ENCODE measurements at regions not wholly inside any gene's neighbourhood (a gene's known extent, or its start where the extent isn't known, plus 50 kb on each side); places are given as distances from the start of the nearest gene placed in this dataset.

DNA sequence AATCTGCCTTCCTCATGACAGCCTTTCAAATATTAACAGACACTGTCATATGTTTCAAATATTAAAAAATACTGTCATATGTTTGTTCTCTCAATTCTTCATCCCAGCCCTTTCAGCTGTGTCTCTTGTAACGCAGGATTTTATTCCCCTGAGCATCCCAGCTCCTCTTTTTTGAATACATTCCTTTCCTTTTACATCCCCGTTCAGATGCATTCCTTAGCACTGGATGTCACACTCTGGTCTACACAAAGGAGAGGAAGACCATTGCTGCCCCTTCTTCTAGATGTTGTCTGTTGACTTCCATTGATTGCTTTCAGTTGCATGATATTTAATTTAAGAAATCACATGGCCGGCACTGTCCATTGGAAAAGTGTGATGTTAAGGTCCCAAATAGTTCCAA is 117.4 kb upstream of the PAXBP1 start:
- POLR2A ChIA-PET: no interaction called here
- H3K9me3 ChIP-seq (ENCODE audit: control insufficient read depth in 2 of 3, low read length in 3 of 3): no peaks in the 10 kb centered on the region
- peaks cover 0 to 6% of the 10 kb centered on the region in 2 donors for H3K4me1 ChIP-seq (ENCODE audit: control insufficient read depth in 2 of 2, insufficient read depth in 2 of 2, low read length in 2 of 2)
- intact Hi-C loops (cut with micrococcal nuclease): no loop called here
- ATAC-seq (no peak), DNase-seq (no peak)
- H3K27me3 Mint-ChIP-seq: peaks cover 0 to 25% (median 6%) of the 10 kb centered on the region in 5 donors
- no peak overlapping the region for H3K4me3 Mint-ChIP-seq
- no peak overlapping the region for H3K27ac ChIP-seq (ENCODE audit: low read depth, low read length)
- no peak overlapping the region for H3K4me3 ChIP-seq (ENCODE audit: low read length)
- peaks cover 0 to 17% (median 15%) of the 10 kb centered on the region in 7 donors for H3K4me1 Mint-ChIP-seq
- CTCF ChIA-PET: no interaction called here
- H3K27ac Mint-ChIP-seq: no peak overlapping the region
- H3K36me3 Mint-ChIP-seq: no peaks in the 10 kb centered on the region
- no peaks in the 10 kb centered on the region for H3K27me3 ChIP-seq (ENCODE audit: control insufficient read depth in 2 of 2, insufficient read depth in 2 of 2, low read length in 2 of 2)
- no peaks in the 10 kb centered on the region for H3K36me3 ChIP-seq (ENCODE audit: control insufficient read depth in 2 of 3, insufficient read depth in 3 of 3, low read length in 3 of 3)
- peaks cover 0 to 3% (median 0%) of the 10 kb centered on the region in 11 donors for H3K9me3 Mint-ChIP-seq

GRCh38 chr21:32889596-32889995 is 118.0 kb upstream of the PAXBP1 start:
- intact Hi-C loops (cut with micrococcal nuclease): no loop called here
- no peak overlapping the region for H3K27ac ChIP-seq (ENCODE audit: low read depth, low read length)
- H3K9me3 Mint-ChIP-seq: peaks cover 0 to 6% (median under 1%) of the 10 kb centered on the region in 11 donors
- no peak overlapping the region for H3K4me3 Mint-ChIP-seq
- no peak for ATAC-seq
- H3K9me3 ChIP-seq (ENCODE audit: control insufficient read depth in 2 of 3, low read length in 3 of 3): no peaks in the 10 kb centered on the region
- no peak overlapping the region for H3K4me3 ChIP-seq (ENCODE audit: low read length)
- H3K27me3 ChIP-seq (ENCODE audit: control insufficient read depth in 2 of 2, insufficient read depth in 2 of 2, low read length in 2 of 2): no peaks in the 10 kb centered on the region
- ChIA-PET CTCF (no interaction called here), POLR2A (no interaction called here)
- no peaks in the 10 kb centered on the region for H3K36me3 ChIP-seq (ENCODE audit: control insufficient read depth in 2 of 3, insufficient read depth in 3 of 3, low read length in 3 of 3)
- H3K36me3 Mint-ChIP-seq: peaks cover 0 to 4% (median 0%) of the 10 kb centered on the region in 5 donors
- DNase-seq: no peak
- peaks cover 0 to 25% (median 6%) of the 10 kb centered on the region in 5 donors for H3K27me3 Mint-ChIP-seq
- peaks cover 0 to 17% (median 15%) of the 10 kb centered on the region in 7 donors for H3K4me1 Mint-ChIP-seq
- peaks cover 0 to 6% of the 10 kb centered on the region in 2 donors for H3K4me1 ChIP-seq (ENCODE audit: control insufficient read depth in 2 of 2, insufficient read depth in 2 of 2, low read length in 2 of 2)
- H3K27ac Mint-ChIP-seq: peak overlapping the region in 1 of 9 donors; percentile 11

- Histone ChIP-seq H3K36me3 (ENCODE audit: control insufficient read depth in 2 of 3, insufficient read depth in 3 of 3, low read length in 3 of 3) (no peaks in the 10 kb centered on the region), H3K4me1 (ENCODE audit: control insufficient read depth in 2 of 2, insufficient read depth in 2 of 2, low read length in 2 of 2) (no peaks in the 10 kb centered on the region), H3K27ac (ENCODE audit: low read depth, low read length) (no peak overlapping the region), H3K9me3 (ENCODE audit: control insufficient read depth in 2 of 3, low read length in 3 of 3) (no peaks in the 10 kb centered on the region), H3K27me3 (ENCODE audit: control insufficient read depth in 2 of 2, insufficient read depth in 2 of 2, low read length in 2 of 2) (no peaks in the 10 kb centered on the region), H3K4me3 (ENCODE audit: low read length) (no peak overlapping the region)
- no peak overlapping the region for H3K4me3 Mint-ChIP-seq
- H3K36me3 Mint-ChIP-seq: peaks cover 0 to 4% (median 0%) of the 10 kb centered on the region in 5 donors
- no peak for ATAC-seq
- DNase-seq: no peak
- H3K9me3 Mint-ChIP-seq: peaks cover 0 to 20% (median 5%) of the 10 kb centered on the region in 11 donors
- H3K4me1 Mint-ChIP-seq: peaks cover 0 to 10% (median 0%) of the 10 kb centered on the region in 7 donors
- POLR2A ChIA-PET: no interaction called here
- intact Hi-C loops (cut with micrococcal nuclease): no loop called here
- CTCF ChIA-PET: no interaction called here
- H3K27me3 Mint-ChIP-seq: peaks cover 0 to 17% (median 7%) of the 10 kb centered on the region in 5 donors
- H3K27ac Mint-ChIP-seq: no peak overlapping the region
Observed at GRCh38 chr21:32894321-32894720, 122.8 kb upstream of the PAXBP1 start.

DNA sequence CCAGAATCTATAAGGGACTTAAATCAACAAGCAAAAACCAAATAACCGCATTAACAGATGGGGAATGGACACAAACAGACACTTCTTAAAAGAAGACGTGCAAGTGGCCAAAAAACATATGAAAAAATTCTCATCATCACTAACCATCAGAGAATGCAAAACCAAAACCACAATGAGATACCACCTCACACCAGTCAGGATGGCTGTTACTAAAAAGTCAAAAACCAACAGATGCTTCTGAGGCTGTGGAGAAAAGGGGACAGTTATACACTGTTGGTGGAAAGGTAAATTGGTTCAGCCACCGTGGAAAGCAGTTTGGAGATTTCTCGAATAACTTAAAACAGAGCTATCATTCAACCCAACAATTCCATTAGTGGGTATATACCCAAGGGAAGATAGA is 124.9 kb upstream of the OLIG2 start:
- Mint-ChIP-seq H3K4me1 (peaks cover 0 to 6% (median 0%) of the 10 kb centered on the region in 7 donors), H3K27me3 (peaks cover 0 to 16% (median 0%) of the 10 kb centered on the region in 5 donors), H3K9me3 (peaks cover 0 to 2% (median 0%) of the 10 kb centered on the region in 11 donors), H3K27ac (no peak overlapping the region), H3K4me3 (no peak overlapping the region), H3K36me3 (peaks cover 0 to 7% (median 0%) of the 10 kb centered on the region in 5 donors)
- ChIA-PET CTCF (no interaction called here), POLR2A (no interaction called here)
- Histone ChIP-seq H3K27me3 (ENCODE audit: control insufficient read depth in 2 of 2, insufficient read depth in 2 of 2, low read length in 2 of 2) (no peaks in the 10 kb centered on the region), H3K27ac (ENCODE audit: low read depth, low read length) (no peak overlapping the region), H3K4me3 (ENCODE audit: low read length) (no peak overlapping the region), H3K9me3 (ENCODE audit: control insufficient read depth in 2 of 3, low read length in 3 of 3) (no peaks in the 10 kb centered on the region), H3K4me1 (ENCODE audit: control insufficient read depth in 2 of 2, insufficient read depth in 2 of 2, low read length in 2 of 2) (no peaks in the 10 kb centered on the region), H3K36me3 (ENCODE audit: control insufficient read depth in 2 of 3, insufficient read depth in 3 of 3, low read length in 3 of 3) (no peaks in the 10 kb centered on the region)
- no peak for ATAC-seq
- DNase-seq: no peak
- intact Hi-C loops (cut with micrococcal nuclease): no loop called here

DNA sequence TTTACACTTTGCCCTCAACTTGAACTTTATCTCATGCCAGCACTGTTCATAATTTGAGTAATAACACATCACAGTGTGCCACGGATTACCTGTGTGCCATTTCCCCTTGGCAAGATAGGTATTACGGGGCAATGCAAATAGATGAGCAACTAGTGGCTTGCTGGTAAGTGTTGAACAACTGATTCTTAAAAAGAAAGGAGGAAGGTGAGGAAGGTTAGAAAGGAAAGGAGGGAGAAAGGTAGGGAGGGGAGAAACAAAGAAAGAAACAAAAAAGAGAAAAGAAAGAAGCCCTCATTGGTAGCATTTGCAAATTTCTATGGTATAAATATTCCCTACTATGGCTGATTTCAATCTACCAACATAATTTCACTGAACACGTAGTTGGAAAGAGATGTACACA is 118.2 kb upstream of the OLIG2 start:
- Histone ChIP-seq H3K27ac (ENCODE audit: low read depth, low read length) (no peak overlapping the region), H3K4me3 (ENCODE audit: low read length) (no peak overlapping the region), H3K27me3 (ENCODE audit: control insufficient read depth in 2 of 2, insufficient read depth in 2 of 2, low read length in 2 of 2) (no peaks in the 10 kb centered on the region), H3K4me1 (ENCODE audit: control insufficient read depth in 2 of 2, insufficient read depth in 2 of 2, low read length in 2 of 2) (no peaks in the 10 kb centered on the region), H3K9me3 (ENCODE audit: control insufficient read depth in 2 of 3, low read length in 3 of 3) (no peaks in the 10 kb centered on the region), H3K36me3 (ENCODE audit: control insufficient read depth in 2 of 3, insufficient read depth in 3 of 3, low read length in 3 of 3) (no peaks in the 10 kb centered on the region)
- DNase-seq: no peak
- Mint-ChIP-seq H3K27me3 (peaks cover 0 to 14% (median 0%) of the 10 kb centered on the region in 5 donors), H3K4me1 (no peaks in the 10 kb centered on the region), H3K36me3 (no peaks in the 10 kb centered on the region), H3K27ac (no peak overlapping the region), H3K9me3 (peaks cover 0 to 3% (median 0%) of the 10 kb centered on the region in 11 donors), H3K4me3 (no peak overlapping the region)
- CTCF ChIA-PET: no interaction called here
- POLR2A ChIA-PET: no interaction called here
- no peak for ATAC-seq
- intact Hi-C loops (cut with micrococcal nuclease): no loop called here

DNA sequence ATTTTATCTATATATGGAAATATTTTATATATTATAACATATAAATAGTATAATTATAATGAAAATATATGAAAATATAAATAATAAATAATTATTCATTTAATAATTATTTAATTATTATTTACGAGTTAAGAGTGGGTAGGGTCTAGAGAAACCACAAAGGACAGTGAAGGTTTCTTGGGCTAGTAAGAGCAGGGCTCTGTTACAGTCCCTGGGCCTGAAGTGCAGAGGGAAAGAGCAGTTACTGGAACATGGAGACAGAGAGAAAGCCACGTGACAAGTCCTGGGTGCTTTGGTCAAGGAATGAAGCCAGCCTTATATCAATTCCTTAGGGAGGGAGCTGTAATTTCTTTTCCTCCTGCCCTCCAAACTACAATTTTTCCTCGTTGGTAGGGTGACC is 117.2 kb upstream of the OLIG2 start:
- CTCF ChIA-PET: no interaction called here
- Mint-ChIP-seq H3K4me1 (peaks cover 0 to 6% (median 2%) of the 10 kb centered on the region in 7 donors), H3K4me3 (no peak overlapping the region), H3K27ac (no peak overlapping the region), H3K9me3 (peaks cover 0 to 3% (median 0%) of the 10 kb centered on the region in 11 donors), H3K36me3 (no peaks in the 10 kb centered on the region), H3K27me3 (peaks cover 0 to 14% (median 0%) of the 10 kb centered on the region in 5 donors)
- Histone ChIP-seq H3K9me3 (ENCODE audit: control insufficient read depth in 2 of 3, low read length in 3 of 3) (no peaks in the 10 kb centered on the region), H3K4me1 (ENCODE audit: control insufficient read depth in 2 of 2, insufficient read depth in 2 of 2, low read length in 2 of 2) (peaks cover 0 to 2% of the 10 kb centered on the region in 2 donors), H3K27ac (ENCODE audit: low read depth, low read length) (no peak overlapping the region), H3K27me3 (ENCODE audit: control insufficient read depth in 2 of 2, insufficient read depth in 2 of 2, low read length in 2 of 2) (no peaks in the 10 kb centered on the region), H3K4me3 (ENCODE audit: low read length) (no peak overlapping the region), H3K36me3 (ENCODE audit: control insufficient read depth in 2 of 3, insufficient read depth in 3 of 3, low read length in 3 of 3) (no peaks in the 10 kb centered on the region)
- intact Hi-C loops (cut with micrococcal nuclease): no loop called here
- POLR2A ChIA-PET: no interaction called here
- DNase-seq (no peak), ATAC-seq (no peak)

GRCh38 chr21:32909393-32909792 is 116.3 kb upstream of the OLIG2 start:
- Mint-ChIP-seq H3K4me3 (no peak overlapping the region), H3K9me3 (peaks cover 0 to 3% (median 0%) of the 10 kb centered on the region in 11 donors), H3K27ac (no peak overlapping the region), H3K4me1 (peaks cover 4 to 14% (median 10%) of the 10 kb centered on the region in 7 donors), H3K36me3 (no peaks in the 10 kb centered on the region), H3K27me3 (peaks cover 0 to 14% (median 0%) of the 10 kb centered on the region in 5 donors)
- no peaks in the 10 kb centered on the region for H3K27me3 ChIP-seq (ENCODE audit: control insufficient read depth in 2 of 2, insufficient read depth in 2 of 2, low read length in 2 of 2)
- CTCF ChIA-PET: no interaction called here
- no peaks in the 10 kb centered on the region for H3K36me3 ChIP-seq (ENCODE audit: control insufficient read depth in 2 of 3, insufficient read depth in 3 of 3, low read length in 3 of 3)
- DNase-seq (no peak), ATAC-seq (no peak)
- H3K27ac ChIP-seq (ENCODE audit: low read depth, low read length): no peak overlapping the region
- no peak overlapping the region for H3K4me3 ChIP-seq (ENCODE audit: low read length)
- intact Hi-C loops (cut with micrococcal nuclease): no loop called here
- POLR2A ChIA-PET: no interaction called here
- H3K4me1 ChIP-seq (ENCODE audit: control insufficient read depth in 2 of 2, insufficient read depth in 2 of 2, low read length in 2 of 2): peaks cover 8 to 10% of the 10 kb centered on the region in 2 donors
- no peaks in the 10 kb centered on the region for H3K9me3 ChIP-seq (ENCODE audit: control insufficient read depth in 2 of 3, low read length in 3 of 3)

Measured in naive thymus-derived CD4-positive, alpha-beta T cell (primary cell).